ENCODE measurements at regions not wholly inside any gene's neighbourhood (a gene's known extent, or its start where the extent isn't known, plus 50 kb on each side); places are given as distances from the start of the nearest gene placed in this dataset.

- TF ChIP-seq CTCF (IDR thresholded peaks at IDR 0.05 in 2 of 3, conservative IDR thresholded peaks at IDR 0.05 in 1 of 3; ENCODE audit: borderline replicate concordance in 1 of 3, insufficient read depth in 1 of 3, low read depth in 2 of 3, low read length in 2 of 3) (no peak), EGR1 (IDR thresholded peaks at IDR 0.05; ENCODE audit: low read depth) (no peak), POLR2A (IDR thresholded peaks at IDR 0.05; ENCODE audit: borderline replicate concordance, extremely low read depth, insufficient read depth, insufficient read length) (no peak), EZH2phosphoT487 (IDR thresholded peaks at IDR 0.05; ENCODE audit: borderline replicate concordance) (no peak), EZH2 (IDR thresholded peaks at IDR 0.05) (no peak), RAD21 (IDR thresholded peaks at IDR 0.05; ENCODE audit: low read depth) (no peak), CEBPB (IDR thresholded peaks at IDR 0.05; ENCODE audit: low read depth) (no peak)
These were observed 183.5 kb downstream of the POM121L12 start for GRCh38 chr7:53218730-53219504.

Data from HCT116 (cell line).